Stomach (tissue), 8 donors: ENCODE measurements at regions not wholly inside any gene's neighbourhood (a gene's known extent, or its start where the extent isn't known, plus 50 kb on each side); places are given as distances from the start of the nearest gene placed in this dataset.

Source experiments
- DNase-seq, 2 donors: peaks; one replicate each; pipeline versions ENCODE4 v3.0.0 to v3.0.0-alpha.2; 2013 to 2019
- H3K27ac ChIP-seq, 5 donors: fragments of 200-600 bp in 4 of 5; sonication (generic) in 4 of 5; one replicate each; pipeline ENCODE4 v1.5.1; 2013 to 2019; ENCODE audit warnings: mild to moderate bottlenecking in 1 of 5, moderate library complexity in 1 of 5
- H3K27me3 ChIP-seq, 3 donors: fragments of 200-600 bp; sonication (generic); one replicate each; pipeline ENCODE4 v1.5.1; 2017 to 2019; ENCODE audit warnings: mixed run types in 1 of 3
- H3K36me3 ChIP-seq, 4 donors: fragments of 200-600 bp; sonication (generic); 1 replicate in 3 of 4; 2 replicates in 1 of 4; pipeline ENCODE4 v1.5.1; 2016 to 2019
- H3K4me1 ChIP-seq, 4 donors: fragments of 200-600 bp; sonication (generic); one replicate each; pipeline ENCODE4 v1.5.1; 2016 to 2019
- H3K4me3 ChIP-seq, 4 donors: fragments of 200-600 bp; sonication (generic) in 3 of 4; one replicate each; pipeline ENCODE4 v1.5.1; 2016 to 2019; ENCODE audit warnings: mild to moderate bottlenecking in 1 of 4
- H3K9me3 ChIP-seq, 4 donors: fragments of 200-600 bp; sonication (generic); one replicate each; pipeline ENCODE4 v1.5.1; 2016 to 2019
- CTCF ChIP-seq, 7 experiments: fragments of 450-650 bp in 4 of 7; fragments of 200-600 bp in 3 of 7; sonication (generic) in 3 of 7; IDR thresholded peaks; one replicate each; pipeline ENCODE4 v1.5.1; 2016 to 2019; ENCODE audit warnings: antibody characterized with exemption in 7 of 7, control low read depth in 2 of 7, mild to moderate bottlenecking in 1 of 7
- EP300 ChIP-seq: sonication (generic); formaldehyde crosslinking; IDR thresholded peaks from one replicate; pipeline ENCODE4 v1.6.1; 2017; ENCODE audit warnings: antibody characterized with exemption
- POLR2A ChIP-seq, 4 donors: fragments of 450-650 bp; IDR thresholded peaks; one replicate each; pipeline ENCODE4 v1.6.1; 2016; ENCODE audit warnings: antibody characterized with exemption in 4 of 4, control low read depth in 2 of 4, mild to moderate bottlenecking in 1 of 4, moderate library complexity in 1 of 4
- POLR2AphosphoS5 ChIP-seq, 3 donors: sonication (generic); formaldehyde crosslinking; IDR thresholded peaks; one replicate each; pipeline ENCODE4 v1.6.1; 2016; ENCODE audit warnings: antibody characterized with exemption in 3 of 3
- WGBS, 5 donors: extraction: QIAGEN DNeasy Blood & Tissue Kit in 3 of 5; methylation state at CpG; one replicate each; pipeline versions ENCODE4 v1.1.5 to v1.1.7; 2013 to 2018; 5-methylcytosine and 5-hydroxymethylcytosine counted together
- intact Hi-C: fragments of 100-400 bp; cut with DNase I; formaldehyde crosslinking; loops from one replicate; pipeline ENCODE4 v1.15.1; 2023; ENCODE audit warnings: low total_unique reads
- donor health status: healthy with polysubstance abuse.
- donor health status: Bipolar disorder and iron deficiency.
- donor health status: healthy.

GRCh38 chr9:38182321-38182720 is 113.3 kb upstream of the SHB start:
- peak in 1 of 2 donors; percentile 60 for DNase-seq
- Histone ChIP-seq H3K4me1 (no peaks in the 10 kb centered on the region), H3K27me3 (no peaks in the 10 kb centered on the region), H3K27ac (no peak overlapping the region), H3K36me3 (no peaks in the 10 kb centered on the region), H3K4me3 (no peak overlapping the region), H3K9me3 (no peaks in the 10 kb centered on the region)
- intact Hi-C loops, result no loop called here
- no peak for TF ChIP-seq POLR2AphosphoS5 (IDR thresholded peaks at IDR 0.05)
- TF ChIP-seq POLR2A (IDR thresholded peaks at IDR 0.05), result no peak
- no peak for TF ChIP-seq CTCF (IDR thresholded peaks at IDR 0.05)
- TF ChIP-seq EP300, result no peak

GRCh38 chr9:38181866-38182265 is 112.8 kb upstream of the SHB start:
- H3K9me3 ChIP-seq, result no peaks in the 10 kb centered on the region
- H3K27me3 ChIP-seq, result no peaks in the 10 kb centered on the region
- H3K27ac ChIP-seq, result no peak overlapping the region
- no peak for TF ChIP-seq POLR2AphosphoS5 (IDR thresholded peaks at IDR 0.05)
- TF ChIP-seq EP300, result no peak
- TF ChIP-seq CTCF (IDR thresholded peaks at IDR 0.05), result no peak
- TF ChIP-seq POLR2A (IDR thresholded peaks at IDR 0.05), result no peak
- H3K4me1 ChIP-seq, result no peaks in the 10 kb centered on the region
- no peak overlapping the region for H3K4me3 ChIP-seq
- WGBS, 5 donors, result 76 to 86% (median 81%) methylated on average over 2 of the region's 2 CpGs
- DNase-seq, result no peak
- H3K36me3 ChIP-seq, result no peaks in the 10 kb centered on the region
- intact Hi-C loops, result no loop called here

GRCh38 chr9:38181232-38181631 is 112.2 kb upstream of the SHB start:
- no peaks in the 10 kb centered on the region for H3K4me1 ChIP-seq
- no peaks in the 10 kb centered on the region for H3K9me3 ChIP-seq
- 92 to 97% (median 93%) methylated on average over 4 of the region's 4 CpGs for WGBS, 5 donors
- no peak overlapping the region for H3K4me3 ChIP-seq
- H3K27me3 ChIP-seq, result no peaks in the 10 kb centered on the region
- no peaks in the 10 kb centered on the region for H3K36me3 ChIP-seq
- TF ChIP-seq EP300 (no peak), CTCF (IDR thresholded peaks at IDR 0.05) (no peak), POLR2A (IDR thresholded peaks at IDR 0.05) (no peak), POLR2AphosphoS5 (IDR thresholded peaks at IDR 0.05) (no peak)
- intact Hi-C loops, result no loop called here
- DNase-seq, result no peak
- H3K27ac ChIP-seq, result no peak overlapping the region

- Histone ChIP-seq H3K27me3 (no peaks in the 10 kb centered on the region), H3K36me3 (no peaks in the 10 kb centered on the region), H3K4me3 (no peak overlapping the region), H3K27ac (no peak overlapping the region), H3K4me1 (no peaks in the 10 kb centered on the region), H3K9me3 (no peaks in the 10 kb centered on the region)
- no peak for DNase-seq
- intact Hi-C loops, result no loop called here
- TF ChIP-seq EP300, result no peak
- TF ChIP-seq POLR2AphosphoS5 (IDR thresholded peaks at IDR 0.05), result no peak
- TF ChIP-seq CTCF (IDR thresholded peaks at IDR 0.05), result no peak
- TF ChIP-seq POLR2A (IDR thresholded peaks at IDR 0.05), result no peak
- WGBS, 5 donors, result 79 to 96% (median 91%) methylated on average over 2 to 3 of the region's 3 CpGs
Measured at GRCh38 chr9:38180656-38181055, 111.6 kb upstream of the SHB start.
